ENCODE measurements at regions not wholly inside any gene's neighbourhood (a gene's known extent, or its start where the extent isn't known, plus 50 kb on each side); places are given as distances from the start of the nearest gene placed in this dataset.

- Histone ChIP-seq H3K36me3 (no peaks in the 10 kb centered on the region), H3K27me3 (no peaks in the 10 kb centered on the region), H3K27ac (no peak overlapping the region), H3K4me1 (ENCODE audit: low read depth) (no peaks in the 10 kb centered on the region), H3K4me3 (no peak overlapping the region), H3K9me3 (ENCODE audit: low read depth) (no peaks in the 10 kb centered on the region)
- TF ChIP-seq CTCF (IDR thresholded peaks at IDR 0.05; ENCODE audit: low read depth, low read length), result no peak
- no peak for DNase-seq (ENCODE audit: low read depth in 1 of 2, low spot score in 1 of 2)
These were observed 409.5 kb downstream of the TSN start for GRCh38 chr2:122164964-122165363.

GRCh38 chr2:122166820-122167219 lies 411.4 kb downstream of the TSN start:
- Histone ChIP-seq H3K4me3 (no peak overlapping the region), H3K27ac (no peak overlapping the region), H3K27me3 (no peaks in the 10 kb centered on the region), H3K9me3 (ENCODE audit: low read depth) (no peaks in the 10 kb centered on the region), H3K4me1 (ENCODE audit: low read depth) (no peaks in the 10 kb centered on the region), H3K36me3 (no peaks in the 10 kb centered on the region)
- no peak for DNase-seq (ENCODE audit: low read depth in 1 of 2, low spot score in 1 of 2)
- TF ChIP-seq CTCF (IDR thresholded peaks at IDR 0.05; ENCODE audit: low read depth, low read length), result no peak

- DNase-seq (ENCODE audit: low read depth in 1 of 2, low spot score in 1 of 2), result no peak
- no peaks in the 10 kb centered on the region for H3K9me3 ChIP-seq (ENCODE audit: low read depth)
- H3K27me3 ChIP-seq, result no peaks in the 10 kb centered on the region
- H3K4me3 ChIP-seq, result no peak overlapping the region
- H3K36me3 ChIP-seq, result no peaks in the 10 kb centered on the region
- H3K4me1 ChIP-seq (ENCODE audit: low read depth), result no peaks in the 10 kb centered on the region
- H3K27ac ChIP-seq, result no peak overlapping the region
- no peak for TF ChIP-seq CTCF (IDR thresholded peaks at IDR 0.05; ENCODE audit: low read depth, low read length)
These were observed 412.1 kb downstream of the TSN start for GRCh38 chr2:122167515-122167914.

- Histone ChIP-seq H3K27me3 (no peaks in the 10 kb centered on the region), H3K4me3 (no peak overlapping the region), H3K36me3 (no peaks in the 10 kb centered on the region), H3K9me3 (ENCODE audit: low read depth) (no peaks in the 10 kb centered on the region), H3K27ac (no peak overlapping the region), H3K4me1 (ENCODE audit: low read depth) (no peaks in the 10 kb centered on the region)
- peak; percentile 42 for TF ChIP-seq CTCF (IDR thresholded peaks at IDR 0.05; ENCODE audit: low read depth, low read length)
- peak; percentile 28 to 31 for DNase-seq (ENCODE audit: low read depth in 1 of 2, low spot score in 1 of 2)
These were observed 413.3 kb downstream of the TSN start for GRCh38 chr2:122168799-122169198.

GRCh38 chr2:122172812-122173211 lies 417.4 kb downstream of the TSN start:
- Histone ChIP-seq H3K9me3 (ENCODE audit: low read depth) (no peaks in the 10 kb centered on the region), H3K27ac (no peak overlapping the region), H3K4me3 (no peak overlapping the region), H3K27me3 (no peaks in the 10 kb centered on the region), H3K4me1 (ENCODE audit: low read depth) (no peaks in the 10 kb centered on the region), H3K36me3 (no peaks in the 10 kb centered on the region)
- DNase-seq (ENCODE audit: low read depth in 1 of 2, low spot score in 1 of 2), result no peak
- TF ChIP-seq CTCF (IDR thresholded peaks at IDR 0.05; ENCODE audit: low read depth, low read length), result no peak

- H3K4me3 ChIP-seq, result no peak overlapping the region
- TF ChIP-seq CTCF (IDR thresholded peaks at IDR 0.05; ENCODE audit: low read depth, low read length), result no peak
- H3K9me3 ChIP-seq (ENCODE audit: low read depth), result no peaks in the 10 kb centered on the region
- no peak overlapping the region for H3K27ac ChIP-seq
- no peaks in the 10 kb centered on the region for H3K27me3 ChIP-seq
- H3K4me1 ChIP-seq (ENCODE audit: low read depth), result no peaks in the 10 kb centered on the region
- no peak for DNase-seq (ENCODE audit: low read depth in 1 of 2, low spot score in 1 of 2)
- no peaks in the 10 kb centered on the region for H3K36me3 ChIP-seq
These were observed 418.6 kb downstream of the TSN start for GRCh38 chr2:122174061-122174460.
